Tibial artery (tissue), 4 donors: ENCODE measurements at regions not wholly inside any gene's neighbourhood (a gene's known extent, or its start where the extent isn't known, plus 50 kb on each side); places are given as distances from the start of the nearest gene placed in this dataset.

ENCODE experiments used
- DNase-seq, 2 donors: peaks; one replicate each; pipeline ENCODE4 v3.0.0-alpha.2; 2019
- H3K27ac ChIP-seq, 2 donors: fragments of 200-600 bp; sonication (generic) in 1 of 2; 1 replicate in 1 of 2; 2 replicates in 1 of 2; pipeline ENCODE4 v1.5.1; 2018 to 2019; ENCODE audit warnings: mild to moderate bottlenecking in 1 of 2
- H3K27me3 ChIP-seq, 2 donors: fragments of 200-600 bp; sonication (generic) in 1 of 2; one replicate each; pipeline versions ENCODE4 v1.5.1 to v1.6.0; 2016 to 2019
- H3K36me3 ChIP-seq, 3 donors: fragments of 200-600 bp; sonication (generic) in 2 of 3; one replicate each; pipeline ENCODE4 v1.5.1; 2016 to 2019; ENCODE audit warnings: mild to moderate bottlenecking in 2 of 3
- H3K4me1 ChIP-seq, 4 donors: fragments of 200-600 bp; sonication (generic) in 2 of 4; 1 replicate in 3 of 4; 2 replicates in 1 of 4; pipeline ENCODE4 v1.5.1; 2016 to 2019
- H3K4me3 ChIP-seq, 2 donors: fragments of 200-600 bp; sonication (generic) in 1 of 2; 1 replicate in 1 of 2; 2 replicates in 1 of 2; pipeline ENCODE4 v1.5.1; 2018 to 2019; ENCODE audit warnings: mild to moderate bottlenecking in 2 of 2
- H3K9me3 ChIP-seq, 3 donors: fragments of 200-600 bp; sonication (generic) in 1 of 3; one replicate each; pipeline ENCODE4 v1.5.1; 2016 to 2019
- CTCF ChIP-seq, 2 experiments: fragments of 200-600 bp in 1 of 2; fragments of 450-650 bp in 1 of 2; IDR thresholded peaks; one replicate each; pipeline ENCODE4 v1.5.1; 2017 to 2019; ENCODE audit warnings: antibody characterized with exemption in 2 of 2, mild to moderate bottlenecking in 1 of 2, moderate library complexity in 1 of 2
- intact Hi-C: fragments of 100-400 bp; cut with DNase I; formaldehyde crosslinking; loops from one replicate; pipeline ENCODE4 v1.15.0; 2023; ENCODE audit warnings: low total_unique reads

DNA sequence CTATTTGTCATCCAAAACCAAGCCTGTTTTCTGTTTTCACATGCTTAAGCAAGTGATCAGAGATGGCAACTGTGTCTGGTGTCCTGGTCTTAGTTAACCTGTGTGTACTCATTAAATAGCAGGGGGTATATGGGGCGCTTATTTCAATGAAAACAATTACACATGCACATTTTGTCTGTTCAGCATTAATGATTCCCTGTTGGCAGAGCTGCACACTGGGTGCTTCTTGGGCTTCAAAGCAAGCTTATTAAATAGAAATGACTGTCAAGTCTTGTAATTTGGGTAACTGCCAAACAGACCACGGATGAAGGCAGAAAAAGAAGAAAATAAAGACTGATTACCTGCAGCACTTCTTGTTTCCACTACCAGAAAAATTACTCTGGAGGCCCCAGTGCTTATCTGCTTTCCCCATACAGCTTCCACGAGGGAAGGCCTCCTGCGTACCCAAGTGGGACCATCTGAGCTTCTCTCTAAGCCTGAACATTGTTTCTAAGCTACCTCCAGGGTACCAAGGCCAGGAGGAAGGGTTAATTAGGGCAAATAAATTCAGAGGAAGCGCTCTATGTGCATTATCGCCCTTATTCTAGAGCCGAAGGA, 107.2 kb upstream of the TBL1X start:
- no peak for DNase-seq
- H3K4me3 ChIP-seq = no peak overlapping the region
- no peak for TF ChIP-seq CTCF (IDR thresholded peaks at IDR 0.05)

DNA sequence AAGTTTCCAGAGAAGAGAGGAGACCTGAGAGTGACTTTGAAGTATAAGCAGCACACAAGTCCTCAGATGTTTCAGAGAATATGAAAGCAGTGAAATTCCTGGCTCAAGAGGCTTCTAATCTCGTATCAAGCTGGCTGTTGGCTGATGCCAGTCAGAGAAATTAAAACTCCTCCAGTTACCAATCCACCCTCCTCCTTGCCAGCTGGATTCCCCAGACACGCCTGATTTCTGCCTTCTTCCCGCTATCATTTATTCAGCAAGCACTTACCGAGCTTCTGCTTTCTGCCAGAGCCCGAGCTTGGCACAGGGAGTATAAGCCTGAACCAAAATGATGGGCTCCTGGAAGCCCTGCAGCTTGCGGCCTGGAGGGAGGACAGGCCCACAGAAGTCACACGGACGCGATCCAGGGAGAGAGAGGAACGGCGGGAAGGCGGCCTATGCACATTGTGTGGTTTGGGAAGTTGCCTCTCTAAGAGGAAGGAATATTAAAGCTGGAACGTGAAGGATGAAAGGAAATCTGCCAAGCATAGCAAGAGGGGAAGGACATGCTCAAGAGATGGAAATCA, 102.4 kb upstream of the TBL1X start:
- Histone ChIP-seq H3K27ac (no peak overlapping the region), H3K4me1 (no peaks in the 10 kb centered on the region), H3K4me3 (no peak overlapping the region), H3K9me3 (no peaks in the 10 kb centered on the region), H3K36me3 (no peaks in the 10 kb centered on the region), H3K27me3 (no peaks in the 10 kb centered on the region)
- intact Hi-C loops = no loop called here
- no peak for DNase-seq
- TF ChIP-seq CTCF (IDR thresholded peaks at IDR 0.05) = no peak

More for the DNA sequence above, 107.2 kb upstream of the TBL1X start:
- Histone ChIP-seq H3K4me1 (peaks cover 0 to 9% (median 1%) of the 10 kb centered on the region in 4 donors), H3K27me3 (no peaks in the 10 kb centered on the region), H3K27ac (no peak overlapping the region), H3K36me3 (no peaks in the 10 kb centered on the region), H3K9me3 (no peaks in the 10 kb centered on the region)
- intact Hi-C loops = no loop called here

GRCh38 chrX:9367421-9367820, 97.4 kb upstream of the TBL1X start:
- no peak for DNase-seq
- no peak for TF ChIP-seq CTCF (IDR thresholded peaks at IDR 0.05)
- H3K4me1 ChIP-seq = no peaks in the 10 kb centered on the region
- intact Hi-C loops = no loop called here
- no peaks in the 10 kb centered on the region for H3K27me3 ChIP-seq
- H3K27ac ChIP-seq = no peak overlapping the region
- no peaks in the 10 kb centered on the region for H3K36me3 ChIP-seq
- H3K4me3 ChIP-seq = no peak overlapping the region
- no peaks in the 10 kb centered on the region for H3K9me3 ChIP-seq

DNA sequence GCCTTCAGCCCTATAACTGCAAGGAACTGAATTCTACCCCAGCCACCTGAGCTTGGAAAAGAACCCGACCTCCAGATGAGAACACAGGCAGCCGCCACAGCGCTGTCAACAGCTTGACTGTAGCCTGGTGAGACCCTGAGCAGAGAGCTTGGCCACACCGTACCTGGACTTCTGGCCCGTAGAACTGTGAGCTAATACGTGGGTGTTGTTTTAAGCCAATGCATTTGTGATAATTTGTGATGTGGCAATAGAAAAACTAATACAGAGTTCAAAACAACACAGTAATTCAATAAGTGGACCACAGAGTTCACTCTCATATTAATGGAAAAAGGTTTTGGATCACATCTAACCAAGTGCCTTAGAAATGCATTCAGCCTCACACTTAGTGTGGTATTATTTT, 96.6 kb upstream of the TBL1X start:
- no peak overlapping the region for H3K27ac ChIP-seq
- H3K27me3 ChIP-seq = no peaks in the 10 kb centered on the region

GRCh38 chrX:9369802-9370291, 95.0 kb upstream of the TBL1X start:
- H3K4me1 ChIP-seq = no peaks in the 10 kb centered on the region
- intact Hi-C loops = no loop called here
- TF ChIP-seq CTCF (IDR thresholded peaks at IDR 0.05) = no peak
- H3K27me3 ChIP-seq = no peaks in the 10 kb centered on the region
- H3K27ac ChIP-seq = no peak overlapping the region
- H3K4me3 ChIP-seq = no peak overlapping the region
- no peaks in the 10 kb centered on the region for H3K36me3 ChIP-seq
- H3K9me3 ChIP-seq = no peaks in the 10 kb centered on the region
- DNase-seq = no peak

More for the DNA sequence above, 96.6 kb upstream of the TBL1X start:
- no peak for TF ChIP-seq CTCF (IDR thresholded peaks at IDR 0.05)
- no peak overlapping the region for H3K4me3 ChIP-seq
- no peaks in the 10 kb centered on the region for H3K4me1 ChIP-seq
- H3K36me3 ChIP-seq = no peaks in the 10 kb centered on the region
- no peak for DNase-seq
- intact Hi-C loops = no loop called here
- H3K9me3 ChIP-seq = no peaks in the 10 kb centered on the region
